Activated T-cell treated with anti-CD3 and anti-CD28 coated beads, Interleukin-2, amount 50 U/mL, for 4 hours (primary cell): ENCODE measurements at regions not wholly inside any gene's neighbourhood (a gene's known extent, or its start where the extent isn't known, plus 50 kb on each side); places are given as distances from the start of the nearest gene placed in this dataset.

Source experiments
- ATAC-seq, 2 donors: fragments of 200-7000 bp; cut with Tn5 transposase; one replicate each; pipeline ENCODE4 v1.10.0; 2021
- DNase-seq: peaks from one replicate; pipeline ENCODE4 v3.0.0-alpha.2; 2020
- H3K27me3 Mint-ChIP-seq: one replicate; pipeline ENCODE4 v1.8.0; 2021; ENCODE audit warnings: low read depth, mixed read lengths
- H3K36me3 Mint-ChIP-seq: one replicate; pipeline ENCODE4 v1.8.0; 2022; ENCODE audit warnings: mixed read lengths; ENCODE audit not compliant: insufficient read depth
- H3K4me1 Mint-ChIP-seq: one replicate; pipeline ENCODE4 v1.8.0; 2021; ENCODE audit warnings: low read depth, mixed read lengths
- H3K4me3 Mint-ChIP-seq: one replicate; pipeline ENCODE4 v1.8.0; 2021; ENCODE audit warnings: mild to moderate bottlenecking, moderate library complexity, mixed read lengths
- H3K9me3 Mint-ChIP-seq: one replicate; pipeline ENCODE4 v1.8.0; 2021; ENCODE audit warnings: mixed read lengths

GRCh38 chr6:163730246-163731210 lies 316.0 kb downstream of the QKI start:
- Mint-ChIP-seq H3K4me3 (no peak overlapping the region), H3K36me3 (no peaks in the 10 kb centered on the region), H3K27me3 (peaks cover 4% of the 10 kb centered on the region), H3K4me1 (no peaks in the 10 kb centered on the region), H3K9me3 (no peaks in the 10 kb centered on the region)
- ATAC-seq (no peak), DNase-seq (no peak)

- DNase-seq (no peak), ATAC-seq (no peak)
- H3K4me3 Mint-ChIP-seq = no peak overlapping the region
- no peaks in the 10 kb centered on the region for H3K36me3 Mint-ChIP-seq
- no peaks in the 10 kb centered on the region for H3K4me1 Mint-ChIP-seq
- no peaks in the 10 kb centered on the region for H3K9me3 Mint-ChIP-seq
- peaks cover 1% of the 10 kb centered on the region for H3K27me3 Mint-ChIP-seq
Observed at GRCh38 chr6:163729127-163729872, 314.8 kb downstream of the QKI start.

GRCh38 chr6:163728442-163729126 lies 314.1 kb downstream of the QKI start:
- no peak overlapping the region for H3K4me3 Mint-ChIP-seq
- H3K4me1 Mint-ChIP-seq = no peaks in the 10 kb centered on the region
- no peaks in the 10 kb centered on the region for H3K36me3 Mint-ChIP-seq
- no peak for ATAC-seq
- no peaks in the 10 kb centered on the region for H3K9me3 Mint-ChIP-seq
- DNase-seq = no peak
- H3K27me3 Mint-ChIP-seq = peaks cover 1% of the 10 kb centered on the region

GRCh38 chr6:163726037-163726695 lies 311.6 kb downstream of the QKI start:
- H3K27me3 Mint-ChIP-seq = no peaks in the 10 kb centered on the region
- H3K9me3 Mint-ChIP-seq = no peaks in the 10 kb centered on the region

DNA sequence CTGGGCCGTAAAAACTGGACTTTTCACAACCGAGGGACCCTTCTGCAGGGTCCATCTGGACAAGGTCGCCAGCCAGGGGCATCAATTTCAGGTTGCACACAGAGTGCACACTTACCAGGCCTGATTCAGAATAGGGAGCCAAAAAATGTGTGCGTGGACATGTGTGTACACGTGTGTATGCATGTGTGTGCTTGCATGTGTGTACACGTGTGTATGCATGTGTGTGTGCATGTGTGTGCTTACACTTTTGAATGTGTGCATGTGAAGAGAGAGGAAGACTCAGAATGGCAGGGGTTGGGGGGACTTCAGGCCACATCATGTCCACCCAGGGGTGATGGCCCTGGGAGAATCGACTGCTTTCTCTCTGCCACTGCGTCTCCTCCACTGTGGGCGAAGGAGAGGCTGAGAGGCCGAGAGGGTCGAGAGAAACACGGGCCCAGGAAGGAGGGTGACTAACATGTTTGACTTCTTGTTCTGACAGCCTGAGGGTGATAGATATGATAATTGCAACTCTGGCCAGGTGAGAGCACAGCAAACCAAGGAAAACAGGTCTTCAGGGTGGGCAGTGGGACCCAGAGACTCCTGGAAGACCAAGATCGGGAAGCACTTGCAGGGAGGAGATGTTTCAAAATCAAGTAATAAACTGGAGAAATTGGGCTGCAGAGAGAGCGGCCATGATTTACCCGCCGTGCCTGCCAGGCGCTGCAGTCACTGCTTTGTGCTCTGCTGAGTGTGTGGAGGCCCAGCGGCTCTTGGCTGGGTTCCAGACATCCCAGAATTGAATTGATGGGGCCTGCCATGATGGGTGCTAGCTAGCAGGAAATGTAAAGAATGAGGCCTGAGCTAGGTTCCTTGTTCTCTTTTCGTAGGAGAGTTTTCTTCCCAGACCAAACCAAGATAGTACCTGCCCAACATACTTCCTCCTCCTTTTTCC lies 310.8 kb downstream of the QKI start:
- ATAC-seq (no peak), DNase-seq (no peak)
- Mint-ChIP-seq H3K4me3 (no peak overlapping the region), H3K9me3 (no peaks in the 10 kb centered on the region), H3K27me3 (no peaks in the 10 kb centered on the region), H3K4me1 (no peaks in the 10 kb centered on the region), H3K36me3 (no peaks in the 10 kb centered on the region)

More at GRCh38 chr6:163726037-163726695, 311.6 kb downstream of the QKI start:
- Mint-ChIP-seq H3K36me3 (no peaks in the 10 kb centered on the region), H3K4me3 (no peak overlapping the region), H3K4me1 (no peaks in the 10 kb centered on the region)
- DNase-seq (no peak), ATAC-seq (no peak)

- Mint-ChIP-seq H3K4me1 (no peaks in the 10 kb centered on the region), H3K36me3 (no peaks in the 10 kb centered on the region), H3K9me3 (no peaks in the 10 kb centered on the region), H3K27me3 (peaks cover 2% of the 10 kb centered on the region), H3K4me3 (no peak overlapping the region)
- DNase-seq (no peak), ATAC-seq (no peak)
Observed at GRCh38 chr6:163724196-163724595, 309.7 kb downstream of the QKI start.

- H3K27me3 Mint-ChIP-seq = peaks cover 2% of the 10 kb centered on the region
- H3K36me3 Mint-ChIP-seq = no peaks in the 10 kb centered on the region
- no peaks in the 10 kb centered on the region for H3K4me1 Mint-ChIP-seq
- DNase-seq = no peak
- ATAC-seq = no peak
- H3K4me3 Mint-ChIP-seq = no peak overlapping the region
- H3K9me3 Mint-ChIP-seq = no peaks in the 10 kb centered on the region
Observed at GRCh38 chr6:163723759-163724158, 309.2 kb downstream of the QKI start.

GRCh38 chr6:163721922-163722692 lies 307.6 kb downstream of the QKI start:
- DNase-seq = no peak
- Mint-ChIP-seq H3K27me3 (peaks cover 6% of the 10 kb centered on the region), H3K9me3 (no peaks in the 10 kb centered on the region), H3K36me3 (no peaks in the 10 kb centered on the region), H3K4me3 (no peak overlapping the region), H3K4me1 (peaks cover 2% of the 10 kb centered on the region)
- no peak for ATAC-seq

DNA sequence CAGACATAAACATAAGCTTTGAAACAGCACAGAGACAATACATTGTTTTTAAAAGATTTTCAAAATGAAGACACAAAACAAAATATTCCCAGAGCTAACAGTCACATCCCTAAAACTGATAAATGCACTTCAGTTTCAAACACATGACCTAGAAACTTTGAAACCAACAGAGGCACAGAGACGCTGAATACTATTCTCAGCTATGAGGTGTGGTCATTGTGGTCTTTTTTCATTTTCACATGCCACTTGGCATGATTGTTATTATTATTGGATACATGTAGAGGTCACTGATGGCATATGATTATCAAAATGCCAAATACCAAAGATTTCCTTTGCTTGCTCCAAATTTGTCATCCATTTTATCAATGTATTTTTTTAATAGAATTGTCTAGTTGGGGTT lies 306.9 kb downstream of the QKI start:
- peaks cover 2% of the 10 kb centered on the region for H3K4me1 Mint-ChIP-seq
- H3K9me3 Mint-ChIP-seq = no peaks in the 10 kb centered on the region
- H3K4me3 Mint-ChIP-seq = no peak overlapping the region
- H3K27me3 Mint-ChIP-seq = peaks cover 8% of the 10 kb centered on the region
- H3K36me3 Mint-ChIP-seq = no peaks in the 10 kb centered on the region
- no peak for ATAC-seq
- DNase-seq = no peak

DNA sequence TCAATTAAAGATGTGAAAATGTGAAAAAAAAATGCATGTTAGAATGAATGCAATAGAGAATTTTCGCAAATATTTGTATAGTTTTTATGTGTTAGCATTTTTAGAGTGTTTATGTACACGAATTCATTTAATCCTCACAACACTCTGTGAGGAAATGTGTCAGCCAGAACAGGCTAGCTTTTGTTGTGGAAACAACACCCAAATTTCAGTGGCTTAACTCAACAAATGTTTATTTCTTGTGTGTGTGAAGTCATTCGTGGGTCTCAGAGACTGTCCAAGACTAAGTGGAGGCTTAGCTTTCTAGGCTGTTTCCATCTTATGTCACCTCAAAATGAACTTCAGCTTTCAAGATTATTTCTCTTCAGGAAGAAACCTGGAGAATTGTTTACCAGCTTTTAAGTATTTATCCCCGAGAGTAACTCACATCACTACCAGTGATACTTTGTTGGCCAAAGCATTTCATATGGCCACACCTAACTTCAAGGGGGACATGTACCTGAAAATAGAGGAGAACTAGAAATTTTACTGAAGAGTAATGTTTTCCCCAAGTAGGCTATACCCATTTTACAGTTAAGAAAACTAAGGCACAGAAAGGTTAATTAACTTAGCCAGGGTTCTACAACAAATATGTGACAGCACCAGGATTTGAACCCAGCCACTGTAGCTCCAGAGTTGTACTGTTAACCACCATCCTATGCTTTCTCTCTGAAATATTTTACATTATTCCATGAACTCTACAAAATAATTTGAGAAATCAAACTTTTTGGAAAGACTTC lies 306.1 kb downstream of the QKI start:
- ATAC-seq (no peak), DNase-seq (no peak)
- Mint-ChIP-seq H3K4me3 (no peak overlapping the region), H3K27me3 (peaks cover 8% of the 10 kb centered on the region), H3K4me1 (peaks cover 2% of the 10 kb centered on the region), H3K9me3 (no peaks in the 10 kb centered on the region), H3K36me3 (no peaks in the 10 kb centered on the region)

DNA sequence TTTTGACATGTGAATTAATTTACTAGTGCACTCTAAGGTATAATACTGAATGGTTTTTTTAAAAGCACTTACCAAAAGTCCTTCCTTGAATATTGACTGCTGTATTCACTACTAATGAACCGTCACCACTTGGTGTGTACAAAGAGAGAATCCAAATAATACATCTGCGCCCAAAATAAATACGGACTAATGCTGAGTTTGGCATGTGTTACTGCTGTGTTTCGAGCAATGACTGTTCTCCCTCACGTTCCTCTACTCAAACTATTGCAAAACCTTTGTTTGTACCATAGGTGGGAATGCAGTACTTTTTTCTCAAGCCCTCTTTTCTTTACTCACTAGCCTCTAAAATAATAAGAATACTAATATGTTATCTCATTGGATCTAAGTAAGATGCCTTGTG lies 305.5 kb downstream of the QKI start:
- no peak for ATAC-seq
- Mint-ChIP-seq H3K9me3 (no peaks in the 10 kb centered on the region), H3K36me3 (no peaks in the 10 kb centered on the region), H3K4me3 (no peak overlapping the region), H3K4me1 (peaks cover 2% of the 10 kb centered on the region), H3K27me3 (peaks cover 8% of the 10 kb centered on the region)
- DNase-seq = no peak

DNA sequence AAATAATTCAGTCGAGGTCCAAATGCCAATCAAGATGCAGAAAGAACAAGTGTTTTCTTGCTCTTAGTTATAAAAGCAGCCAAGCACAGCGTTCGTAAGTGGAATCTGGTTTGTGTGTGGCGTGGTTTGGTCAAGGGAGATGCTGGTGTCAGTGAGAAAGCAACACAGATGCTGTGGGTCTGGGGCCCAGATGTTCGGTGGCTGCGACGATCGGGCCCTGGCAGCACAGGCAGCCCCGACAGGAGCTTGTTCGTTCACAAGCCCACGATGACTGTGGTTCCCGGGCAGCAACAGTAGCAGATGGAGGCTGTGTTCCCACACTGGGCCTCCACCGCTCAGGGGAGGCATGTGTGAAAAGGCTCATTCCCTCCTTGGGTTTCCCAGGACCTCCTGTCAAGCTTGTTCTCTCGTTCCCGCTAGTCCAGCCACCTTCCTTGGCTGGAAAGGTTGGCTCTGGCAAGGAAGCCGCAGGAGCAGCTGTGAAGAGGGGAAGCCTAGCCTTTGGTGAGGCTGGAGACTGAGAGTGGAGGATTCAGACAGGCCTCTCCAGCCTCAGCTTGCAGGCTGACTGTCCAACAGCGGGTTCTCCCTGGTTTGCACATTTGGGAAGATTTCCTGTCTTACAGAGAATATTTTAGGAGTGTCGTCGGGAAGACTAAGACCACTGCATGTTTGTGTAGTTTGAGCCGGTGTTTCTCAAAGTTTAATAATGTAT lies 304.7 kb downstream of the QKI start:
- ATAC-seq = no peak
- peaks cover 8% of the 10 kb centered on the region for H3K27me3 Mint-ChIP-seq
- H3K4me1 Mint-ChIP-seq = peaks cover 2% of the 10 kb centered on the region
- H3K9me3 Mint-ChIP-seq = no peaks in the 10 kb centered on the region
- no peak for DNase-seq
- H3K36me3 Mint-ChIP-seq = no peaks in the 10 kb centered on the region
- H3K4me3 Mint-ChIP-seq = no peak overlapping the region
